HepG2 (cell line): ENCODE measurements at regions not wholly inside any gene's neighbourhood (a gene's known extent, or its start where the extent isn't known, plus 50 kb on each side); places are given as distances from the start of the nearest gene placed in this dataset.

ENCODE experiments used
- ATAC-seq: fragments of 200-7000 bp; cut with Tn5 transposase; 3 replicates; pipeline ENCODE4 v1.9.1; 2020; ENCODE audit warnings: mild to moderate bottlenecking, moderate library complexity
- BruUV-seq: library from RNA; stranded (reverse); fragments of 400-500 nt; replicated peaks from 2 replicates; lab custom pipeline; 2021; lab: Mats Ljungman, UMichigan
- CTCF ChIA-PET: fragments of 300-600 bp; formaldehyde crosslinking; extraction: SDS; loops from one replicate; lab custom pipeline; 2021; ENCODE audit warnings: low total read pairs, inconsistent platforms, low intra/inter-chr PET ratio; lab: Yijun Ruan, JAX
- POLR2A ChIA-PET: fragments of 350-600 bp; sonication (Branson Sonifier 250); formaldehyde crosslinking; loops from one replicate; lab custom pipeline; 2020; ENCODE audit warnings: antibody characterized with exemption, inconsistent platforms; lab: Yijun Ruan, JAX
- DNase-seq: peaks from one replicate; pipeline ENCODE4 v3.0.0-alpha.2; 2015; ENCODE audit warnings: low spot score
- FAIRE-seq: peaks from 3 replicates; lab custom pipeline; 2011; peaks lifted over from hg19 to GRCh38; lab: Jason Lieb, UNC
- H2AFZ ChIP-seq: one replicate; pipeline ENCODE4 v1.6.1; 2011; ENCODE audit warnings: low read length, inconsistent platforms
- H3K27ac ChIP-seq: fragments of 300-600 bp; 3 replicates; pipeline ENCODE4 v1.8.0; 2011; ENCODE audit warnings: mixed run types, mild to moderate bottlenecking, mixed read lengths, low read length, inconsistent platforms; ENCODE audit not compliant: insufficient read depth; ENCODE audit errors: extremely low read length
- H3K27me3 ChIP-seq, 2 experiments: fragments of 200-600 bp in 1 of 2; 2 replicates in 1 of 2; 3 replicates in 1 of 2; pipeline versions ENCODE4 v1.6.0 to v1.8.0; 2011; ENCODE audit warnings: low read length in 2 of 2, mild to moderate bottlenecking in 2 of 2, moderate library complexity in 2 of 2, inconsistent platforms in 1 of 2; ENCODE audit not compliant: insufficient read depth in 2 of 2, control insufficient read depth in 1 of 2
- H3K36me3 ChIP-seq, 2 experiments: fragments of 200-600 bp in 1 of 2; replicated peaks in 1 of 2; 2 replicates in 1 of 2; 3 replicates in 1 of 2; pipeline versions ENCODE4 v1.5.1 to v1.8.0; 2011; ENCODE audit warnings: low read length in 2 of 2, inconsistent platforms in 1 of 2; ENCODE audit not compliant: insufficient read depth in 2 of 2, control insufficient read depth in 1 of 2
- H3K4me1 ChIP-seq: 2 replicates; pipeline ENCODE4 v1.5.1; 2012; ENCODE audit warnings: low read length, inconsistent platforms; ENCODE audit not compliant: insufficient read depth
- H3K4me2 ChIP-seq: 2 replicates; pipeline ENCODE4 v1.6.0; 2011; ENCODE audit warnings: low read depth, low read length, inconsistent platforms
- H3K4me3 ChIP-seq, 3 experiments: fragments of 200-600 bp in 1 of 3; sonication (generic), shearing (Covaris generic) in 1 of 3; replicated peaks in 1 of 3; 2 replicates each; pipeline ENCODE4 v1.5.1; 2011 to 2016; ENCODE audit warnings: low read length in 3 of 3, inconsistent platforms in 2 of 3, low read depth in 2 of 3, mild to moderate bottlenecking in 2 of 3, control low read depth in 1 of 3, mixed read lengths in 1 of 3; ENCODE audit not compliant: insufficient read depth in 1 of 3
- H3K79me2 ChIP-seq: one replicate; pipeline ENCODE4 v1.6.1; 2011; ENCODE audit warnings: low read length, inconsistent platforms; ENCODE audit not compliant: insufficient read depth
- H3K9ac ChIP-seq: 2 replicates; pipeline ENCODE4 v1.6.0; 2011; ENCODE audit warnings: mild to moderate bottlenecking, low read depth, low read length, inconsistent platforms; ENCODE audit not compliant: insufficient read depth
- H3K9me3 ChIP-seq: 2 replicates; pipeline ENCODE4 v1.5.1; 2012; ENCODE audit warnings: mild to moderate bottlenecking, low read length
- H4K20me1 ChIP-seq: 2 replicates; pipeline ENCODE4 v1.6.0; 2011; ENCODE audit warnings: inconsistent platforms, mild to moderate bottlenecking, low read length, moderate library complexity; ENCODE audit not compliant: insufficient read depth
- GTF3A ChIP-seq: sonication (generic); formaldehyde crosslinking; conservative IDR thresholded peaks from 2 replicates; pipeline ENCODE4 v1.4.0; 2020; ENCODE audit warnings: mild to moderate bottlenecking, missing genetic modification reagents
- HCFC1 ChIP-seq: fragments of 150-350 bp; IDR thresholded peaks from 2 replicates; pipeline ENCODE4 v1.6.1; 2014; ENCODE audit warnings: low read depth, low read length
- RAD51 ChIP-seq: fragments of 450-650 bp; IDR thresholded peaks from 2 replicates; pipeline ENCODE4 v1.6.1; 2016; ENCODE audit warnings: borderline replicate concordance
- SP4 ChIP-seq: sonication (generic); formaldehyde crosslinking; IDR thresholded peaks from 2 replicates; pipeline ENCODE4 v1.8.1; 2023; ENCODE audit warnings: mild to moderate bottlenecking, missing genetic modification reagents
- THAP11 ChIP-seq: IDR thresholded peaks from 2 replicates; pipeline ENCODE4 v1.6.1; 2016; ENCODE audit warnings: missing biosample characterization, missing genetic modification reagents
- ZKSCAN5 ChIP-seq: sonication (generic); formaldehyde crosslinking; IDR thresholded peaks from 2 replicates; pipeline ENCODE4 v1.5.1; 2020; ENCODE audit warnings: mild to moderate bottlenecking, missing genetic modification reagents
- WGBS: methylation state at CpG from one replicate; pipeline ENCODE4 v1.1.6; 2017; ENCODE audit warnings: low lambda C conversion rate; 5-methylcytosine and 5-hydroxymethylcytosine counted together
- in situ Hi-C: cut with HindIII; loops from 2 replicates; pipeline ENCODE4 v1.10.0; 2017; ENCODE audit warnings: low pct_unique_long_range_greater_than_20kb; ENCODE audit not compliant: extremely low pct_ligation_motif_present
- intact Hi-C: fragments of 100-400 bp; cut with micrococcal nuclease; formaldehyde crosslinking; loops from one replicate; pipeline ENCODE4 v1.10.0; 2022; ENCODE audit not compliant: unreplicated experiment
- TF ChIP-seq, protein P1 (sequence below): sonication (generic); formaldehyde crosslinking; conservative IDR thresholded peaks from 2 replicates; pipeline ENCODE4 v1.4.0; 2020; ENCODE audit warnings: missing genetic modification reagents
- TF ChIP-seq, protein P2 (sequence below): sonication (generic); formaldehyde crosslinking; IDR thresholded peaks from 2 replicates; pipeline ENCODE4 v1.4.0; 2020; ENCODE audit warnings: missing genetic modification reagents
- TF ChIP-seq, protein P3 (sequence below): fragments of 450-650 bp; IDR thresholded peaks from 2 replicates; pipeline ENCODE4 v1.6.1; 2016

DNA sequence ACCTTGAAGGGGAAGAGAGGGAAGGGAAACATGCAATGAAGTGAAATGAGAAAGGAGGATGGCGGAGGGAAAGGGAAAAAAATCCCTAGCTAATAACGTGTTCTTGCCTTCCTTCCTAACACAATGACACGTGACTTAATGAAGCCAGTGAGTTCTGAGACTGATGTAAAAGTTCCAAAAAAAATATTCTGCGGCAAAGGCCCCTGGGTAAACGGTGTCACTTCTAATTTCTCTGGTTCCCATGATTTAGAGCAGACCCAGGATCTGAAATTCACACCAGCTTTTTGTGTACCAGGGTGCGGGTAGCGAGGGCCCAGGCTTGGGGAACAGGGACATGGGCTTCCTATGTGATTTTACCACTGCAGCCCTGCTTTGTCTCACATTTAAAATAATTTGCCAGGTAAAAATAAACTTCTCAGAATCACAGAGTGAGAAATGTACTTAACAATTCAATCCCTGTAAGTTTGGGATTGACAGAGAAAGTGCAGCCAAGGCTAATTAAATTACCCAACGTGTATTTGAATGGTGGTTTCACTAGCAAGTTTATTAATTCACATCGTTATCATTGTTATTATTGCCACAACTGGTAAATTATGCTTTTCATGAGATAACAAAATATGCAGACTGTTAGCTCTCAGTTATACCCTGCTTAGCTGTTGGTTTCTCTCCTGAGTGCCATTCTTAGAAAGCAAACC is 182.4 kb downstream of the SEM1 start:
- no peak overlapping the region for H3K4me3 ChIP-seq
- no TSS peak for BruUV-seq
- no peaks in the 10 kb centered on the region for H3K27me3 ChIP-seq
- no peak for FAIRE-seq
- no peak for DNase-seq
- ChIA-PET POLR2A (no interaction called here), CTCF (no interaction called here)
- in situ Hi-C loops = no loop called here
- no peak overlapping the region for H3K9ac ChIP-seq
- H2AFZ ChIP-seq = no peak overlapping the region
- no peaks in the 10 kb centered on the region for H3K9me3 ChIP-seq
- intact Hi-C loops = no loop called here
- H3K27ac ChIP-seq = no peak overlapping the region
- H3K4me1 ChIP-seq = no peaks in the 10 kb centered on the region
- H3K36me3 ChIP-seq = no peaks in the 10 kb centered on the region
- H4K20me1 ChIP-seq = no peaks in the 10 kb centered on the region
- 31% methylated on average over 9 of the region's 9 CpGs for WGBS
- H3K4me2 ChIP-seq = no peak overlapping the region
- H3K79me2 ChIP-seq = no peaks in the 10 kb centered on the region
- TF ChIP-seq SP4 (CRISPR knock-in tag) = no peak
- TF ChIP-seq GTF3A (CRISPR knock-in tag) = no peak
- TF ChIP-seq, protein P1, sequence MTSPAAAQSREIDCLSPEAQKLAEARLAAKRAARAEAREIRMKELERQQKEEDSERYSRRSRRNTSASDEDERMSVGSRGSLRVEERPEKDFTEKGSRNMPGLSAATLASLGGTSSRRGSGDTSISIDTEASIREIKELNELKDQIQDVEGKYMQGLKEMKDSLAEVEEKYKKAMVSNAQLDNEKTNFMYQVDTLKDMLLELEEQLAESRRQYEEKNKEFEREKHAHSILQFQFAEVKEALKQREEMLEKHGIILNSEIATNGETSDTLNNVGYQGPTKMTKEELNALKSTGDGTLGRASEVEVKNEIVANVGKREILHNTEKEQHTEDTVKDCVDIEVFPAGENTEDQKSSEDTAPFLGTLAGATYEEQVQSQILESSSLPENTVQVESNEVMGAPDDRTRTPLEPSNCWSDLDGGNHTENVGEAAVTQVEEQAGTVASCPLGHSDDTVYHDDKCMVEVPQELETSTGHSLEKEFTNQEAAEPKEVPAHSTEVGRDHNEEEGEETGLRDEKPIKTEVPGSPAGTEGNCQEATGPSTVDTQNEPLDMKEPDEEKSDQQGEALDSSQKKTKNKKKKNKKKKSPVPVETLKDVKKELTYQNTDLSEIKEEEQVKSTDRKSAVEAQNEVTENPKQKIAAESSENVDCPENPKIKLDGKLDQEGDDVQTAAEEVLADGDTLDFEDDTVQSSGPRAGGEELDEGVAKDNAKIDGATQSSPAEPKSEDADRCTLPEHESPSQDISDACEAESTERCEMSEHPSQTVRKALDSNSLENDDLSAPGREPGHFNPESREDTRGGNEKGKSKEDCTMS = no peak
- TF ChIP-seq, protein P2, sequence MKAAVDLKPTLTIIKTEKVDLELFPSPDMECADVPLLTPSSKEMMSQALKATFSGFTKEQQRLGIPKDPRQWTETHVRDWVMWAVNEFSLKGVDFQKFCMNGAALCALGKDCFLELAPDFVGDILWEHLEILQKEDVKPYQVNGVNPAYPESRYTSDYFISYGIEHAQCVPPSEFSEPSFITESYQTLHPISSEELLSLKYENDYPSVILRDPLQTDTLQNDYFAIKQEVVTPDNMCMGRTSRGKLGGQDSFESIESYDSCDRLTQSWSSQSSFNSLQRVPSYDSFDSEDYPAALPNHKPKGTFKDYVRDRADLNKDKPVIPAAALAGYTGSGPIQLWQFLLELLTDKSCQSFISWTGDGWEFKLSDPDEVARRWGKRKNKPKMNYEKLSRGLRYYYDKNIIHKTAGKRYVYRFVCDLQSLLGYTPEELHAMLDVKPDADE (CRISPR knock-in tag) = no peak
- TF ChIP-seq, protein P3, sequence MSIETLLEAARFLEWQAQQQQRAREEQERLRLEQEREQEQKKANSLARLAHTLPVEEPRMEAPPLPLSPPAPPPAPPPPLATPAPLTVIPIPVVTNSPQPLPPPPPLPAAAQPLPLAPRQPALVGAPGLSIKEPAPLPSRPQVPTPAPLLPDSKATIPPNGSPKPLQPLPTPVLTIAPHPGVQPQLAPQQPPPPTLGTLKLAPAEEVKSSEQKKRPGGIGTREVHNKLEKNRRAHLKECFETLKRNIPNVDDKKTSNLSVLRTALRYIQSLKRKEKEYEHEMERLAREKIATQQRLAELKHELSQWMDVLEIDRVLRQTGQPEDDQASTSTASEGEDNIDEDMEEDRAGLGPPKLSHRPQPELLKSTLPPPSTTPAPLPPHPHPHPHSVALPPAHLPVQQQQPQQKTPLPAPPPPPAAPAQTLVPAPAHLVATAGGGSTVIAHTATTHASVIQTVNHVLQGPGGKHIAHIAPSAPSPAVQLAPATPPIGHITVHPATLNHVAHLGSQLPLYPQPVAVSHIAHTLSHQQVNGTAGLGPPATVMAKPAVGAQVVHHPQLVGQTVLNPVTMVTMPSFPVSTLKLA = no peak
- no peak for TF ChIP-seq HCFC1
- TF ChIP-seq ZKSCAN5 = no peak
- no peak for TF ChIP-seq THAP11 (CRISPR knock-in tag)
- TF ChIP-seq RAD51 = peak; percentile 27; the same call in 1 of the 2 replicates
- ATAC-seq = no peak
